Activated CD8-positive, alpha-beta T cell treated with anti-CD3 and anti-CD28 coated beads, Interleukin-2, amount 10 ng/mL, durations not matched to agents 7 days and 5 days (primary cell): ENCODE measurements at regions not wholly inside any gene's neighbourhood (a gene's known extent, or its start where the extent isn't known, plus 50 kb on each side); places are given as distances from the start of the nearest gene placed in this dataset.

Experiments used
- ATAC-seq: fragments of 150-1000 bp; cut with Tn5 transposase; one replicate; pipeline ENCODE4 v1.10.0; 2021; ENCODE audit warnings: moderate library complexity
- CTCF ChIA-PET: fragments of 350-600 bp; sonication (Branson Sonifier 250); formaldehyde crosslinking; loops from one replicate; lab custom pipeline; 2021; ENCODE audit warnings: antibody characterized with exemption; lab: Charles Lee
- POLR2A ChIA-PET: fragments of 350-600 bp; sonication (Branson Sonifier 250); formaldehyde crosslinking; loops from one replicate; lab custom pipeline; 2021; ENCODE audit warnings: antibody characterized with exemption; lab: Charles Lee
- DNase-seq: peaks from one replicate; pipeline ENCODE4 v3.0.0-alpha.2; 2020
- H3K27ac Mint-ChIP-seq: one replicate; pipeline ENCODE4 v1.8.0; 2021; ENCODE audit warnings: mild to moderate bottlenecking, mixed read lengths
- H3K27me3 Mint-ChIP-seq: one replicate; pipeline ENCODE4 v1.8.0; 2021; ENCODE audit warnings: low read depth, mixed read lengths
- H3K36me3 Mint-ChIP-seq: one replicate; pipeline ENCODE4 v1.8.0; 2021; ENCODE audit warnings: low read depth, mixed read lengths
- H3K4me1 Mint-ChIP-seq: one replicate; pipeline ENCODE4 v1.8.0; 2021; ENCODE audit warnings: low read depth, mixed read lengths
- H3K4me3 Mint-ChIP-seq: one replicate; pipeline ENCODE4 v1.8.0; 2021; ENCODE audit warnings: mild to moderate bottlenecking, mixed read lengths
- H3K9me3 Mint-ChIP-seq: one replicate; pipeline ENCODE4 v1.8.0; 2022; ENCODE audit warnings: mixed read lengths; ENCODE audit not compliant: insufficient read depth

DNA sequence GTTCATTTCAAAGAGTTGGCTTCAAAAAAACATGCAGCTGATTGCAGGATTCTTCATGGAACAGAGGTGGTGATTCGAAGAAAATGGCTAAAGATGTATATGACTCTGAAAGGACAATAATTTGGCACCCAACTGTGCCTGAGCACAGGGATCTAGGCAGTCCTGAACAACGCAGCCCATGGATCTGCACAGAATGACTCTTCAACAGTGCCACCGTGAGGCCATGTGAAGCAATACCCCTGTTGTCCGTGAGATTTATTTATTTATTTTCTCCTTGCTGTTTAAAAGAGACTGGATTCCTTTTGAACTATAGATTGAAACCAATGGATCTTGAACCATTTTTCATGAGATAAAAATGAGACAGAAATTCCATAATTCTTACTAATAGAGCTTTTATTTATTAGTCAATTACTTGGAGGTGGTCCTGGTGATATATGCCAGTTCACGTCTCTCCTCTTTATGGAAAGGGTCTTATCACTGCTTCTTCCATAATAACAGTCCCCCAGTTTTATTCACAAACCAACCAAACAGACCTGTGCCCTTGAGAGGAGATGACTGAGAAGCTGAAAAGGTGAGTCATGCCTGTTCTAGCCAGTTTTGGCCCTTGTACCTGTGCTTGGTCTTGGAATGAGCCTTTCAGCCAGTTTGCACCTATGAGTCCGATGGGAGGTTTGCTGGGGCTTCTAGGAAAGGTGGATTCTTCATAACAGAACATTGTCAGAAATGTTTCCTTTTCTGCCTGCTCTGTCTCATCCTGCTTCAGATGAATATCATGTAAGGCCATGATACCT lies 1598.3 kb downstream of the AACS start:
- Mint-ChIP-seq H3K27me3 (no peaks in the 10 kb centered on the region), H3K36me3 (no peaks in the 10 kb centered on the region), H3K4me3 (no peak overlapping the region), H3K9me3 (peaks cover 7% of the 10 kb centered on the region), H3K4me1 (no peaks in the 10 kb centered on the region), H3K27ac (no peak overlapping the region)
- CTCF ChIA-PET: no interaction called here
- ATAC-seq (no peak), DNase-seq (no peak)
- POLR2A ChIA-PET: no interaction called here

GRCh38 chr12:126667339-126667738 lies 1599.6 kb upstream of the TMEM132C start:
- Mint-ChIP-seq H3K4me1 (no peaks in the 10 kb centered on the region), H3K36me3 (no peaks in the 10 kb centered on the region), H3K4me3 (no peak overlapping the region), H3K27ac (no peak overlapping the region), H3K27me3 (no peaks in the 10 kb centered on the region), H3K9me3 (peaks cover 2% of the 10 kb centered on the region)
- no peak for DNase-seq
- POLR2A ChIA-PET: no interaction called here
- CTCF ChIA-PET: no interaction called here
- ATAC-seq: no peak

DNA sequence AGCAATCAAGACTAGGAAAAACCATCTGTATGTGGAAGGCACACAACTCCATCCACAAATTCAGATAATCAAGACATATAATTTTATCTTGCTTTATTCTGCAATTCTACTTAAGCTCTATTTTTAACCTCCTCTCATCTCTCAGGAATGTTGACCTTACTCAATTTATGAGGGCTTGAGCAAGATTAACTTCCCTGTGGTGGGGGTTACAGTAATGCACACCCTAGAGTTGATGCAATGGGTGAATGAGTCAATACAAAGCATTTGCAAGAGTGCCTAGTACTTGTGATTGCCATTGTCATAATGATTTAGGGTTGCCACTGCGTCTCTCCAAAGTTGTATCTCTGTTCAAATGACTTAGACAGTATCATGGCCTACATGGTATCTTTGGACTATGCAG lies 1598.4 kb upstream of the TMEM132C start:
- ChIA-PET CTCF (no interaction called here), POLR2A (no interaction called here)
- no peak for ATAC-seq
- Mint-ChIP-seq H3K9me3 (no peaks in the 10 kb centered on the region), H3K27me3 (no peaks in the 10 kb centered on the region), H3K36me3 (no peaks in the 10 kb centered on the region), H3K4me1 (no peaks in the 10 kb centered on the region), H3K27ac (no peak overlapping the region), H3K4me3 (no peak overlapping the region)
- DNase-seq: no peak

DNA sequence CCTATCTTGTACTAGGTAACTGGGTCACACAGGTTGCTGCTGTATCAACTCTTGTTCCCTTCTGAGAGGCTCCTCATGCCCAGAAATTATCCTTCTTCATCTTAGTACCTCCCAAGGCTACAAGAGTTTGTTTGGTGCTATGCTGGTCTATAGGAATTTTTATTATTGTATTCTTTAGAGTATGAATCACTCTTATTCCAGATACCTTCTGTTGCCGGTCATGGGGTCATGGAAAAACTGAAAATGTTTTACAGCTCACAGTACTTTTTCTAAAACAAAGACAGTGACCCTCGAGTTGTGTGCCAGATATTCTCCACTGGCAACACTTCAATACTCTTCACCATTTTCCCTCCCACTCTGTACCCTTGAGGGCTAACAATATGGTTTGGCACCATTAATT lies 1598.0 kb upstream of the TMEM132C start:
- H3K27me3 Mint-ChIP-seq: no peaks in the 10 kb centered on the region
- ChIA-PET POLR2A (no interaction called here), CTCF (no interaction called here)
- ATAC-seq (no peak), DNase-seq (no peak)
- no peaks in the 10 kb centered on the region for H3K4me1 Mint-ChIP-seq
- no peaks in the 10 kb centered on the region for H3K36me3 Mint-ChIP-seq
- H3K27ac Mint-ChIP-seq: no peak overlapping the region
- H3K9me3 Mint-ChIP-seq: no peaks in the 10 kb centered on the region
- no peak overlapping the region for H3K4me3 Mint-ChIP-seq

- Mint-ChIP-seq H3K9me3 (peaks cover 10% of the 10 kb centered on the region), H3K27me3 (no peaks in the 10 kb centered on the region), H3K4me1 (no peaks in the 10 kb centered on the region), H3K36me3 (no peaks in the 10 kb centered on the region), H3K27ac (no peak overlapping the region), H3K4me3 (no peak overlapping the region)
- ChIA-PET CTCF (interaction anchor here (0.7 kb wide), 1 partner anchor 71 kb away, joined by 3 read pairs; no protein-coding TSS in a partner anchor), POLR2A (no interaction called here)
- ATAC-seq (no peak), DNase-seq (no peak)
Observed at GRCh38 chr12:126676434-126676833, 1590.5 kb upstream of the TMEM132C start.

DNA sequence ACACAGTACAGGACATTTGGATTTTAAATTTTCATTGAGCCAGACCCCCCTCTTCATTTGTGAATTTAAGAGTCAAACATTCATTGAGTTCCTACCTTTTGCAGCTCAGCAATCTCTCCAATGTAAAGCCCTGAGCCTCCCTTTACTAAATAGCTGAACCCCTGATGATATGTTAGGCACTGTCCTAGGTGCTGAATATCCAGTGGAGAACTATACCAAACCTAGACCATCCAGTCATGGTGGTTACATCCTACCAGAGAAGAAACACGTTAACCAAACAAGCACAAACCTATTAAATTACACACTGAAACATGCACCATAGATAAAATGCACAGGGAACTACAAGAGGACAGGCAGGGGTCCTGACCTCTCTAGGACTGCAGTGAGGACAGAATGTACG lies 1585.3 kb upstream of the TMEM132C start:
- H3K36me3 Mint-ChIP-seq: no peaks in the 10 kb centered on the region
- CTCF ChIA-PET: no interaction called here

GRCh38 chr12:126684703-126685102 lies 1582.3 kb upstream of the TMEM132C start:
- Mint-ChIP-seq H3K4me3 (no peak overlapping the region), H3K9me3 (peaks cover 6% of the 10 kb centered on the region), H3K27me3 (no peaks in the 10 kb centered on the region), H3K27ac (no peak overlapping the region), H3K4me1 (no peaks in the 10 kb centered on the region), H3K36me3 (no peaks in the 10 kb centered on the region)
- ATAC-seq (no peak), DNase-seq (no peak)
- ChIA-PET POLR2A (no interaction called here), CTCF (no interaction called here)

More for the DNA sequence above, 1585.3 kb upstream of the TMEM132C start:
- H3K27me3 Mint-ChIP-seq: no peaks in the 10 kb centered on the region
- DNase-seq (no peak), ATAC-seq (no peak)
- H3K27ac Mint-ChIP-seq: no peak overlapping the region
- H3K4me1 Mint-ChIP-seq: no peaks in the 10 kb centered on the region
- POLR2A ChIA-PET: no interaction called here
- peaks cover 16% of the 10 kb centered on the region for H3K9me3 Mint-ChIP-seq
- no peak overlapping the region for H3K4me3 Mint-ChIP-seq

DNA sequence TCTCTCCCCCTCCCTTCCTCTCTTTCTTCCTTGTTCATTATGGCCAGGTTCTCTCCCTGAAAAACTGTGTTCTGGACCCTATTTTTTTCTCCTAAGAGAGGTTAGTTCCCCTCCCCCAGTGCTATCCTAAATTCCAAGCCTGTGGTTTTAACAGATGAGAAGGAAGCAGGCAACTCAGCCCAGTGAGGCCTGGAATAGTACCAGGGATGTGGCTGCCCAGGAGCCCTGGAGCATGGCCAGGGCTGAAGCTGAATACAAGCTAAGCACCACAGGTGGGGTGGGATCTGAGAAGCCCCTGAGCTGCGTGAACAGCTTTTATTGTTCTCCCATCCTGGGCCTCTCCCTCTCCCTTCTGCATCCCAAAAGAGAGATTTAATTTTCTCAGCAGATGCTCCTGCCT lies 1581.3 kb upstream of the TMEM132C start:
- POLR2A ChIA-PET: no interaction called here
- H3K36me3 Mint-ChIP-seq: no peaks in the 10 kb centered on the region
- no peaks in the 10 kb centered on the region for H3K27me3 Mint-ChIP-seq
- DNase-seq (no peak), ATAC-seq (no peak)
- peaks cover 6% of the 10 kb centered on the region for H3K9me3 Mint-ChIP-seq
- no peak overlapping the region for H3K27ac Mint-ChIP-seq
- CTCF ChIA-PET: no interaction called here
- no peak overlapping the region for H3K4me3 Mint-ChIP-seq
- H3K4me1 Mint-ChIP-seq: no peaks in the 10 kb centered on the region

- H3K9me3 Mint-ChIP-seq: peaks cover 6% of the 10 kb centered on the region
- DNase-seq (no peak), ATAC-seq (no peak)
- ChIA-PET POLR2A (no interaction called here), CTCF (no interaction called here)
- no peaks in the 10 kb centered on the region for H3K27me3 Mint-ChIP-seq
- no peak overlapping the region for H3K27ac Mint-ChIP-seq
- H3K4me1 Mint-ChIP-seq: no peaks in the 10 kb centered on the region
- no peaks in the 10 kb centered on the region for H3K36me3 Mint-ChIP-seq
- no peak overlapping the region for H3K4me3 Mint-ChIP-seq
Observed at GRCh38 chr12:126688556-126688955, 1578.4 kb upstream of the TMEM132C start.

- Mint-ChIP-seq H3K4me1 (no peaks in the 10 kb centered on the region), H3K36me3 (no peaks in the 10 kb centered on the region), H3K27me3 (no peaks in the 10 kb centered on the region), H3K27ac (no peak overlapping the region), H3K9me3 (no peaks in the 10 kb centered on the region), H3K4me3 (no peak overlapping the region)
- DNase-seq: no peak
- ChIA-PET CTCF (no interaction called here), POLR2A (no interaction called here)
- no peak for ATAC-seq
Observed at GRCh38 chr12:126700096-126700495, 1566.9 kb upstream of the TMEM132C start.

GRCh38 chr12:126704609-126705008 lies 1562.4 kb upstream of the TMEM132C start:
- H3K27me3 Mint-ChIP-seq: no peaks in the 10 kb centered on the region
- no peaks in the 10 kb centered on the region for H3K4me1 Mint-ChIP-seq
- POLR2A ChIA-PET: no interaction called here
- H3K9me3 Mint-ChIP-seq: no peaks in the 10 kb centered on the region
- H3K36me3 Mint-ChIP-seq: no peaks in the 10 kb centered on the region
- no peak overlapping the region for H3K27ac Mint-ChIP-seq
- H3K4me3 Mint-ChIP-seq: no peak overlapping the region
- CTCF ChIA-PET: no interaction called here
- ATAC-seq (no peak), DNase-seq (no peak)

DNA sequence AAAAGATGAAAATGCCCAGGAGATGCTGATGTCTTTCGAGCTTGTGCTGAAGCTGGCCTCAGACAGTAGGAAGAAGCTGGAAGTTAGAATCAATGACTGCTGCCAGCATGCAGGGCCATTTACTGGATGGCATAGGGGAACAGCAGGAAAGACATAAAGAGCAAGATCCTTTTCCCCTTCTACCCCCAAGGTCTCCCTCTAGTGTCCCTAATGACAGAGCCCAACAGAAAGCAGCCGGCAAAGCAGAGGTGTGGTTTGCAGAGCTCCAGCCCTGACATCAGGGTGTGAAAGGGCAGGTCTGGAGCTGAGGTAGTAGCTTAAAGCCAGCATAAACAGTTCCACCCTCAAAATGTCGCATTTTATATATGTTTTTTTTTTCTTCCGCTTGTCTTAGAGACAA lies 1560.7 kb upstream of the TMEM132C start:
- H3K36me3 Mint-ChIP-seq: no peaks in the 10 kb centered on the region
- POLR2A ChIA-PET: no interaction called here
- no peak overlapping the region for H3K4me3 Mint-ChIP-seq
- DNase-seq (no peak), ATAC-seq (no peak)
- H3K4me1 Mint-ChIP-seq: no peaks in the 10 kb centered on the region
- no peaks in the 10 kb centered on the region for H3K9me3 Mint-ChIP-seq
- no peaks in the 10 kb centered on the region for H3K27me3 Mint-ChIP-seq
- CTCF ChIA-PET: no interaction called here
- no peak overlapping the region for H3K27ac Mint-ChIP-seq

- Mint-ChIP-seq H3K4me3 (no peak overlapping the region), H3K27me3 (no peaks in the 10 kb centered on the region), H3K27ac (no peak overlapping the region), H3K4me1 (no peaks in the 10 kb centered on the region), H3K36me3 (no peaks in the 10 kb centered on the region), H3K9me3 (no peaks in the 10 kb centered on the region)
- ChIA-PET CTCF (no interaction called here), POLR2A (no interaction called here)
- no peak for DNase-seq
- no peak for ATAC-seq
Observed at GRCh38 chr12:126708492-126708896, 1558.5 kb upstream of the TMEM132C start.
